RWPE1 (cell line): ENCODE measurements at regions not wholly inside any gene's neighbourhood (a gene's known extent, or its start where the extent isn't known, plus 50 kb on each side); places are given as distances from the start of the nearest gene placed in this dataset.
A peak's percentile ranks its signal among the peaks of the same experiment; 100 is the strongest.

ENCODE experiments used
- CTCF ChIA-PET: fragments of 350-600 bp; sonication (Branson Sonifier 250); formaldehyde crosslinking; extraction: SDS; loops from one replicate; lab custom pipeline; 2021; lab: Yijun Ruan, JAX
- POLR2A ChIA-PET: fragments of 400-600 bp; formaldehyde crosslinking; extraction: SDS; loops from one replicate; lab custom pipeline; 2020; ENCODE audit warnings: antibody characterized with exemption; ENCODE audit not compliant: low non-redundant PET; lab: Yijun Ruan, JAX
- DNase-seq: peaks from one replicate; pipeline ENCODE4 v3.0.0; 2012; ENCODE audit warnings: low spot score
- H3K27ac ChIP-seq: fragments of 450-650 bp; 2 replicates; pipeline ENCODE4 v1.5.1; 2017
- TF ChIP-seq, protein P1 (sequence below): fragments of 450-650 bp; conservative IDR thresholded peaks from 2 replicates; pipeline ENCODE4 v1.5.1; 2017; ENCODE audit warnings: low read depth, mild to moderate bottlenecking

DNA sequence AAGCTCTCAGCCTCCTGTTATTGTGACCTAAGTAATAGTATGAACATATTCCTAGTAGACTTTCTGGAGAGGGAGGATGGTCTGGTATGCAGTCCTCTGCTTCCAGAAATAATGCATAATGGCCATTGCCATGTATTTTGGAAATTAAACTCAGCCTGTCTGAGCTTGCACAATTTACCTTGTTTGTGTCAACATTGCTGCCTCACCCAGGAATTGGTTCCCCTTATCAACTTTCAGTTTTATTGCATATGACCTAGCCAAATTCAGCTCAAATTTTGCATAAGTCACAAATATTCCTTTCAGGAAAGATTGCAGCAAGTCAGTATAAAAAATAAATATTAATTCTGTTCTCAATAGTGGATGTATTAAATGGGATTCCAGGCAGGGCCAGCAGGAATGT, 101.9 kb upstream of the SLC5A9 start:
- ChIA-PET CTCF (interaction anchor here (0.5 to 1.2 kb wide), 3 partner anchors 10 to 186 kb away, joined by 3 to 7 read pairs (median 4); no protein-coding TSS in a partner anchor), POLR2A (no interaction called here)
- TF ChIP-seq, protein P1, sequence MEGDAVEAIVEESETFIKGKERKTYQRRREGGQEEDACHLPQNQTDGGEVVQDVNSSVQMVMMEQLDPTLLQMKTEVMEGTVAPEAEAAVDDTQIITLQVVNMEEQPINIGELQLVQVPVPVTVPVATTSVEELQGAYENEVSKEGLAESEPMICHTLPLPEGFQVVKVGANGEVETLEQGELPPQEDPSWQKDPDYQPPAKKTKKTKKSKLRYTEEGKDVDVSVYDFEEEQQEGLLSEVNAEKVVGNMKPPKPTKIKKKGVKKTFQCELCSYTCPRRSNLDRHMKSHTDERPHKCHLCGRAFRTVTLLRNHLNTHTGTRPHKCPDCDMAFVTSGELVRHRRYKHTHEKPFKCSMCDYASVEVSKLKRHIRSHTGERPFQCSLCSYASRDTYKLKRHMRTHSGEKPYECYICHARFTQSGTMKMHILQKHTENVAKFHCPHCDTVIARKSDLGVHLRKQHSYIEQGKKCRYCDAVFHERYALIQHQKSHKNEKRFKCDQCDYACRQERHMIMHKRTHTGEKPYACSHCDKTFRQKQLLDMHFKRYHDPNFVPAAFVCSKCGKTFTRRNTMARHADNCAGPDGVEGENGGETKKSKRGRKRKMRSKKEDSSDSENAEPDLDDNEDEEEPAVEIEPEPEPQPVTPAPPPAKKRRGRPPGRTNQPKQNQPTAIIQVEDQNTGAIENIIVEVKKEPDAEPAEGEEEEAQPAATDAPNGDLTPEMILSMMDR: no peak
- H3K27ac ChIP-seq: no peak overlapping the region
- DNase-seq: no peak

DNA sequence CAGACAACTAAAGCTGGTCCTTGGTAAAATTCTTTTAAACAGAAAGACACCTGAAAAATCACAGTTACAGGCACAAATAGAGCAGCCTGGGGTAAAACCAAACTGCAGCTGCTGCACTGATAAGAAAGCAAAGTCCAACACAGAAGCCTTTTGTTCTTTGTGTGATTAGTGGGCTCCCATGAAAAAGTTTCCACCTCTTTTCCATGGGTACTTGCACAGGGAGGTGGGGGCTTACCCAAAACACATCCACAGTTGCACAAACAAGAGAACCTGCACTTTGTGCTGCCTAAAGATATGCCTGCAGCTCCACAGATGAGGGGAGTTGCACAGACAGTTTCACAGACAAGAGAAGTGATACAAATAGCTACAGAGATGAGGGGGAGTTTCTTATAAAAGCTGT, 106.7 kb upstream of the SLC5A9 start:
- TF ChIP-seq, protein P1: no peak
- CTCF ChIA-PET: no interaction called here
- POLR2A ChIA-PET: no interaction called here
- DNase-seq: no peak
- no peak overlapping the region for H3K27ac ChIP-seq

DNA sequence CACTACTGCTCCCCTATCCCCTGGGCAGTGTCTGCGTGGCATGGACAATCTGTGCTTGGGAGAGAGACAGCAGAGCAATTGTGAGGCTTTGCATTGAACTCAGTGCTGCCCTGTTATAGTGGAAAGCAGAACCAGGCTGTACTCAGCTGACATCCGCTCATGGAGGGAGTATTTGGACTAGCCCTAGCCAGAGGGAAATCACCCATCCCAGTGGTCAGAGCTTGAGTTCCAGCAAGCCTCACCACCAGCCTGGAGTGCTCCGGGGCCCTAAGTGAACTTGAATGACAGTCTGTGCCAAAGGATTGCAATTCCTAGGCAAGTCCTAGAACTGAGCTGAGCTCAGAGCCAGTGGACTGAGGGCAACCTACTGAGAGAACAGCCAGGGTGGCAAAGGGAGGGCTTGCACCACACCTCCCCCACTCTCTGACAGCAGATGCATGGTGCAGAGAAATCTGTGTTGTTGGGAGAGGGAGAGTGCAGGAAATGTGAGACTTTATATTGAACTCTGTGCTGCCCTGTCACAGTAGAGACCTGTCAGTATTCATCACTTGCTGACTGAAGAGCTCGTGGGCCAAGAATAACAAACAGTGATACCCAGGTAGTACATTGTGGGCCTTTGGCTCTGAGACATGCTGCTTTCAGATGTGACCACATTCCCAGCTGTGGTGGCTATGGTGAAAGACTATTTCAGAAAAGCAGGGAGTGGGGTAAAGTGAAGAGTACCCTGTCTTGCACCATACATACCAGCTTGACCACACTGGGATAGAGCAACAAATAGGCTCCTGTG, 107.7 kb upstream of the SLC5A9 start:
- ChIA-PET CTCF (no interaction called here), POLR2A (no interaction called here)
- H3K27ac ChIP-seq: no peak overlapping the region
- TF ChIP-seq, protein P1: no peak
- no peak for DNase-seq

GRCh38 chr1:48109390-48110013, 112.3 kb upstream of the TRABD2B start:
- ChIA-PET POLR2A (no interaction called here), CTCF (interaction anchor here (0.5 to 1.8 kb wide), 11 partner anchors 12 to 728 kb away, joined by 3 to 22 read pairs (median 3); no protein-coding TSS in a partner anchor)
- H3K27ac ChIP-seq: no peak overlapping the region
- DNase-seq: peak; percentile 29
- TF ChIP-seq, protein P1: peak; percentile 86

- ChIA-PET CTCF (no interaction called here), POLR2A (no interaction called here)
- DNase-seq: no peak
- no peak overlapping the region for H3K27ac ChIP-seq
- TF ChIP-seq, protein P1: no peak
Measured at GRCh38 chr1:48107516-48107915, 110.3 kb upstream of the TRABD2B start.

DNA sequence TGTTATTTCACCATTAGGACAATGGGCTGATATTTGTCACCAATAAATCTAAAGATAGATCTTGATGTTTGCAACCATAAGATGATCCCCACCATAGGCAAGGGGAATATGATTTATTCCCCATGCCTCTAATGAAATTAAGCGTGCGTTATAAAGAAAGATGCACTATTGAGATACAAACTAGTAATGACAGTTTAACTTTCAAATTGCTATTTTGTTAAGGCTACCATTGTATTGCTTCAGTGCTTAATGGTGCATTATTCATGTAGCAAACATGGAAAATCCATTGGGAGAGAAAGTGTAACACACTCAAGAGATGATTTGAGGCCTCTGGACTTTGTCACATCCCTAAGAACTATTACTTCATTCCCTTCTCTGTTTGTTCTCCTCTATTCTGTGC, 108.9 kb upstream of the TRABD2B start:
- CTCF ChIA-PET: interaction anchor here (0.6 to 1.9 kb wide), 3 partner anchors 13 to 114 kb away, joined by 3 to 11 read pairs (median 3); no protein-coding TSS in a partner anchor
- DNase-seq: no peak
- TF ChIP-seq, protein P1: no peak
- no peak overlapping the region for H3K27ac ChIP-seq
- POLR2A ChIA-PET: interaction anchor here (0.6 kb wide), 1 partner anchor 1740 kb away, joined by 3 read pairs; no protein-coding TSS in a partner anchor
